ENCODE measurements at regions not wholly inside any gene's neighbourhood (a gene's known extent, or its start where the extent isn't known, plus 50 kb on each side); places are given as distances from the start of the nearest gene placed in this dataset.

DNA sequence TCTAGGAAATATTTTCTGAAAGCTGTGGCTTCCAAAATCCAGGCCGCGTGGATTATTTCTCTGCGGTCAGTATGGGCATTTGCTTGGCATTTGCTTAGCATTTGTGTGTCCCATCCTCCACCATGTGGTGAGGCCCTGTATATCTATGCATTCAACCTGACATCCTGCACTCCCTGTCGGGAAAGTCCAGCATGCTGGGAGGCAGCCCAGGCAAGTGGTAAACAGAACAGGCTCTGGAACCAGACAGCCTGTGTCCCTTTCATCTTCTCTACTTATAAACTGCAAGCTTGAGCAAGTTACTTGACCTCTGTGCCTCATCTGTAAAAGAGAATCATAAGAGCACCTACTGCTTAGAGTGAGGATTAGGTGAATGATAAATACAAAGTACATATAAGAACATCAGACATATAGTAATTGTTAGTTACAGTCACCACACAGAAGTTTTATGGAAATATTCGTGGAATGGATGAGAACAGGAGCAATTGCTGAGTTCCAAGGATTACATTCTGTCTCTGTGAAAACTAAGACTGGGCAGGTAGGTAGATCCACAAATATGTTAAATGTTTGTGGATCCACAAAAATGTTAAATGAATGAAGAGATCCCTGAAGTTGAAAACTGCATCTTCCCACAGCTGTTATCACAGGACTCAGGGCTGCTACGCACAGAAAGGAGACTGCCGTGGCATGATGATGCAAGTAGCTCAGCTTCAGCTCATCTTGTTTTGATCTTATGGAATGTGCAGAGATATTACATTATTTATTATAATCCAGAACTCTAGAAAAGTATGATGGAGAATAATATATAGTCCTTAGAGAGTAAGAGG, 317.0 kb upstream of the MMADHC start:
- in situ Hi-C loops (cut with HindIII; ENCODE audit: low pct_unique_long_range_greater_than_20kb, low sequenced_read_pairs) (no loop called here), intact Hi-C loops (cut with micrococcal nuclease; ENCODE audit: unreplicated experiment) (no loop called here)
- no peak overlapping the region for H3K4me3 ChIP-seq (ENCODE audit: low read depth in 2 of 2, low read length in 2 of 2)
- DNase-seq (ENCODE audit: low read depth, low spot score) (no peak), ATAC-seq (no peak)
- TF ChIP-seq TCF7L2 (IDR thresholded peaks at IDR 0.05; ENCODE audit: low read depth, low read length): peak; percentile 19; the same call in 1 of the 2 replicates
- TF ChIP-seq, protein P1, sequence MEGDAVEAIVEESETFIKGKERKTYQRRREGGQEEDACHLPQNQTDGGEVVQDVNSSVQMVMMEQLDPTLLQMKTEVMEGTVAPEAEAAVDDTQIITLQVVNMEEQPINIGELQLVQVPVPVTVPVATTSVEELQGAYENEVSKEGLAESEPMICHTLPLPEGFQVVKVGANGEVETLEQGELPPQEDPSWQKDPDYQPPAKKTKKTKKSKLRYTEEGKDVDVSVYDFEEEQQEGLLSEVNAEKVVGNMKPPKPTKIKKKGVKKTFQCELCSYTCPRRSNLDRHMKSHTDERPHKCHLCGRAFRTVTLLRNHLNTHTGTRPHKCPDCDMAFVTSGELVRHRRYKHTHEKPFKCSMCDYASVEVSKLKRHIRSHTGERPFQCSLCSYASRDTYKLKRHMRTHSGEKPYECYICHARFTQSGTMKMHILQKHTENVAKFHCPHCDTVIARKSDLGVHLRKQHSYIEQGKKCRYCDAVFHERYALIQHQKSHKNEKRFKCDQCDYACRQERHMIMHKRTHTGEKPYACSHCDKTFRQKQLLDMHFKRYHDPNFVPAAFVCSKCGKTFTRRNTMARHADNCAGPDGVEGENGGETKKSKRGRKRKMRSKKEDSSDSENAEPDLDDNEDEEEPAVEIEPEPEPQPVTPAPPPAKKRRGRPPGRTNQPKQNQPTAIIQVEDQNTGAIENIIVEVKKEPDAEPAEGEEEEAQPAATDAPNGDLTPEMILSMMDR (IDR thresholded peaks at IDR 0.05): no peak
- no peaks in the 10 kb centered on the region for H3K4me1 ChIP-seq (ENCODE audit: control insufficient read depth, insufficient read depth, low read length)
- no peaks in the 10 kb centered on the region for H3K27me3 ChIP-seq (ENCODE audit: control insufficient read depth, insufficient read depth, low read length)
- ChIA-PET POLR2A (no interaction called here), CTCF (no interaction called here)
- BruUV-seq (replicated peaks): no TSS peak
- no peaks in the 10 kb centered on the region for H3K9me3 ChIP-seq (ENCODE audit: control insufficient read depth, insufficient read depth, low read depth, low read length)
- H3K27ac ChIP-seq (ENCODE audit: low read length): no peak overlapping the region
- no peaks in the 10 kb centered on the region for H3K36me3 ChIP-seq (ENCODE audit: control insufficient read depth, insufficient read depth, low read length)

GRCh38 chr2:149903626-149904025, 316.1 kb upstream of the MMADHC start:
- H3K27me3 ChIP-seq (ENCODE audit: control insufficient read depth, insufficient read depth, low read length): no peaks in the 10 kb centered on the region
- ATAC-seq: no peak
- no peaks in the 10 kb centered on the region for H3K4me1 ChIP-seq (ENCODE audit: control insufficient read depth, insufficient read depth, low read length)
- intact Hi-C loops (cut with micrococcal nuclease; ENCODE audit: unreplicated experiment) (no loop called here), in situ Hi-C loops (cut with HindIII; ENCODE audit: low pct_unique_long_range_greater_than_20kb, low sequenced_read_pairs) (no loop called here)
- H3K36me3 ChIP-seq (ENCODE audit: control insufficient read depth, insufficient read depth, low read length): no peaks in the 10 kb centered on the region
- TF ChIP-seq POLR2AphosphoS5 (IDR thresholded peaks at IDR 0.05; ENCODE audit: low read depth, low read length): no peak
- TF ChIP-seq, protein P1 (IDR thresholded peaks at IDR 0.05): no peak
- TF ChIP-seq TCF7L2 (IDR thresholded peaks at IDR 0.05; ENCODE audit: low read depth, low read length): no peak
- no peak for TF ChIP-seq SIN3A (IDR thresholded peaks at IDR 0.05; ENCODE audit: borderline replicate concordance, insufficient read depth, low read depth, low read length)
- TF ChIP-seq, protein P2, sequence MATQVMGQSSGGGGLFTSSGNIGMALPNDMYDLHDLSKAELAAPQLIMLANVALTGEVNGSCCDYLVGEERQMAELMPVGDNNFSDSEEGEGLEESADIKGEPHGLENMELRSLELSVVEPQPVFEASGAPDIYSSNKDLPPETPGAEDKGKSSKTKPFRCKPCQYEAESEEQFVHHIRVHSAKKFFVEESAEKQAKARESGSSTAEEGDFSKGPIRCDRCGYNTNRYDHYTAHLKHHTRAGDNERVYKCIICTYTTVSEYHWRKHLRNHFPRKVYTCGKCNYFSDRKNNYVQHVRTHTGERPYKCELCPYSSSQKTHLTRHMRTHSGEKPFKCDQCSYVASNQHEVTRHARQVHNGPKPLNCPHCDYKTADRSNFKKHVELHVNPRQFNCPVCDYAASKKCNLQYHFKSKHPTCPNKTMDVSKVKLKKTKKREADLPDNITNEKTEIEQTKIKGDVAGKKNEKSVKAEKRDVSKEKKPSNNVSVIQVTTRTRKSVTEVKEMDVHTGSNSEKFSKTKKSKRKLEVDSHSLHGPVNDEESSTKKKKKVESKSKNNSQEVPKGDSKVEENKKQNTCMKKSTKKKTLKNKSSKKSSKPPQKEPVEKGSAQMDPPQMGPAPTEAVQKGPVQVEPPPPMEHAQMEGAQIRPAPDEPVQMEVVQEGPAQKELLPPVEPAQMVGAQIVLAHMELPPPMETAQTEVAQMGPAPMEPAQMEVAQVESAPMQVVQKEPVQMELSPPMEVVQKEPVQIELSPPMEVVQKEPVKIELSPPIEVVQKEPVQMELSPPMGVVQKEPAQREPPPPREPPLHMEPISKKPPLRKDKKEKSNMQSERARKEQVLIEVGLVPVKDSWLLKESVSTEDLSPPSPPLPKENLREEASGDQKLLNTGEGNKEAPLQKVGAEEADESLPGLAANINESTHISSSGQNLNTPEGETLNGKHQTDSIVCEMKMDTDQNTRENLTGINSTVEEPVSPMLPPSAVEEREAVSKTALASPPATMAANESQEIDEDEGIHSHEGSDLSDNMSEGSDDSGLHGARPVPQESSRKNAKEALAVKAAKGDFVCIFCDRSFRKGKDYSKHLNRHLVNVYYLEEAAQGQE (IDR thresholded peaks at IDR 0.05; ENCODE audit: insufficient read depth in 1 of 2, low read depth in 2 of 2, low read length in 1 of 2): no peak
- BruUV-seq (replicated peaks): no TSS peak
- H3K27ac ChIP-seq (ENCODE audit: low read length): no peak overlapping the region
- DNase-seq (ENCODE audit: low read depth, low spot score): no peak
- H3K4me3 ChIP-seq (ENCODE audit: low read depth in 2 of 2, low read length in 2 of 2): no peak overlapping the region
- ChIA-PET CTCF (no interaction called here), POLR2A (no interaction called here)
- H3K9me3 ChIP-seq (ENCODE audit: control insufficient read depth, insufficient read depth, low read depth, low read length): no peaks in the 10 kb centered on the region
